ENCODE measurements at regions not wholly inside any gene's neighbourhood (a gene's known extent, or its start where the extent isn't known, plus 50 kb on each side); places are given as distances from the start of the nearest gene placed in this dataset.

GRCh38 chr10:44004913-44005787 is 356.5 kb upstream of the ZNF32 start:
- TF ChIP-seq CTCF (conservative IDR thresholded peaks at IDR 0.05; ENCODE audit: low read length) (no peak), EZH2phosphoT487 (IDR thresholded peaks at IDR 0.05; ENCODE audit: borderline replicate concordance) (no peak)
